ENCODE measurements at regions not wholly inside any gene's neighbourhood (a gene's known extent, or its start where the extent isn't known, plus 50 kb on each side); places are given as distances from the start of the nearest gene placed in this dataset.

GRCh38 chr6:114611696-114612095, 268.9 kb upstream of the HS3ST5 start:
- Histone ChIP-seq H3K4me3 (no peak overlapping the region), H4K20me1 (no peaks in the 10 kb centered on the region), H3K9ac (no peak overlapping the region), H3K36me3 (no peaks in the 10 kb centered on the region), H3K9me3 (no peaks in the 10 kb centered on the region), H3K27ac (no peak overlapping the region), H3K4me1 (no peaks in the 10 kb centered on the region), H3K27me3 (no peaks in the 10 kb centered on the region), H3K4me2 (no peak overlapping the region)
- TF ChIP-seq Cebpa-rat (IDR thresholded peaks at IDR 0.05): no peak

DNA sequence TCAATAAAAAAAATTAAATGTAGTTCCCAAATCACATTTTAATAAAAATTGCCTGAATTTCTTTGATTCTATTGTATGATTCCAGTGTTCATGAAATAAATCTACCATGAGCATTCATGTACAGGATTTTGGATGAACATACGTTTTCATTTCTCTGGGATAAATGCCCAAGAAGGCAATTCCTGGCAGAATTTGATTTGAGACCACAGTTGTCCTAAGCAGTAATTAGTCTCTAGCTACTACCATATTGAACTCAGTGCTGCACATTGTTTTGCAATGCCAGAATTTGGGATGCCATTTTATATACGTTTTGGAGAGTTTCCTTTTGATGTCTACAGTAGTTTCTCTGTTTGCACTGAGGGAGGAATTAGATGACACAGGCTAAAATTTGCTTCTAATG, 265.3 kb upstream of the HS3ST5 start:
- no peaks in the 10 kb centered on the region for H4K20me1 ChIP-seq
- H3K36me3 ChIP-seq: no peaks in the 10 kb centered on the region

GRCh38 chr6:114605656-114606055, 262.8 kb upstream of the HS3ST5 start:
- no peaks in the 10 kb centered on the region for H3K4me1 ChIP-seq
- no peaks in the 10 kb centered on the region for H3K27me3 ChIP-seq
- no peaks in the 10 kb centered on the region for H3K9me3 ChIP-seq
- no peak overlapping the region for H3K4me3 ChIP-seq
- no peak for TF ChIP-seq Cebpa-rat (IDR thresholded peaks at IDR 0.05)
- H3K36me3 ChIP-seq: no peaks in the 10 kb centered on the region
- no peak overlapping the region for H3K4me2 ChIP-seq
- H4K20me1 ChIP-seq: no peaks in the 10 kb centered on the region
- H3K27ac ChIP-seq: no peak overlapping the region
- H3K9ac ChIP-seq: no peak overlapping the region

More for the DNA sequence above, 265.3 kb upstream of the HS3ST5 start:
- Histone ChIP-seq H3K4me3 (no peak overlapping the region), H3K27me3 (no peaks in the 10 kb centered on the region), H3K9me3 (no peaks in the 10 kb centered on the region), H3K4me1 (no peaks in the 10 kb centered on the region), H3K27ac (no peak overlapping the region), H3K4me2 (no peak overlapping the region), H3K9ac (no peak overlapping the region)
- no peak for TF ChIP-seq Cebpa-rat (IDR thresholded peaks at IDR 0.05)

DNA sequence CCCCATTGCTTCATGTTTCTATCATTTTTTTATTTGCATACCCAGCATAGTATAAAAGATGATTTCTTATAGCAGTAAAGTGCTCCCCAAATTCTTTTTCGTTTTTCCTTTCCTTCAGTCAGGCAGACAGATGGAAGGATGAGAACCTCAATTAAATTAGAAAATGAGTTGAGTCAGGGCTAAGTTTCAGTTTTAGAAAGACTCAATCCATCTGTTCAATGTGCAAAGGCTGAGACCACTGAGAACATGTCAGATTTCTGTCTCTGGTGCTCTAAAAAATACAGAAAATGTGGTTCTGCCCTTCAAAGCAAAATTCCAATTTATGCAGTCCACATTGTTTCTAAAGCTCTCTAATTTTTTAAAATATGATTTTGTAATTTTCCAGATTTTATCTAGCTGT, 257.6 kb upstream of the HS3ST5 start:
- H3K27ac ChIP-seq: no peak overlapping the region
- H3K4me2 ChIP-seq: no peak overlapping the region
- no peak for TF ChIP-seq Cebpa-rat (IDR thresholded peaks at IDR 0.05)
- no peaks in the 10 kb centered on the region for H3K36me3 ChIP-seq
- H3K4me1 ChIP-seq: peaks cover 8% of the 10 kb centered on the region; the same call in 1 of the 2 replicates
- no peaks in the 10 kb centered on the region for H3K27me3 ChIP-seq
- H3K4me3 ChIP-seq: no peak overlapping the region
- H3K9me3 ChIP-seq: no peaks in the 10 kb centered on the region
- H3K9ac ChIP-seq: no peak overlapping the region
- no peaks in the 10 kb centered on the region for H4K20me1 ChIP-seq

DNA sequence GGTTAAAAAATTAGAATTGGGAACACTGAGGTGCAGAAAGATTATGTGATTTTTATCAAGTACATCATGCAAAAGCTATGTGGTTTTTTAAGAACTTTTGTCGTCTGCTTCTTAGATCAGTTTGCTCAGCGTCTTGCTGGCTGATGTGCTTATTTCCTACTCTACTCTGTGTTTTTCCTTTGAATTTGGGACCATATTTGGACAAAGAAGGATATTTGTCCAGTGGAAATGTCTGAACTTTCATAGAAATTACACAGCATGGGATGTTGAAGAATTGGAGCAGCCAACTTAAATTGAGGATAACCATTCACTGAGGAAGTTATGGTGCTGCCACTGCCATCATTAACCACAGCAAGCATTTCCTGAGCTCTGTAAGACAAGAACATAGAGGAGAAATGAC, 252.8 kb upstream of the HS3ST5 start:
- no peaks in the 10 kb centered on the region for H4K20me1 ChIP-seq
- TF ChIP-seq Cebpa-rat (IDR thresholded peaks at IDR 0.05): no peak
- no peak overlapping the region for H3K27ac ChIP-seq
- H3K4me1 ChIP-seq: peaks cover 34% of the 10 kb centered on the region
- no peaks in the 10 kb centered on the region for H3K36me3 ChIP-seq
- H3K9me3 ChIP-seq: no peaks in the 10 kb centered on the region; the same call in 1 of the 2 replicates
- H3K4me2 ChIP-seq: 0 out of 2 replicates have a peak overlapping the region, but pooled peaks have one; percentile 5
- no peak overlapping the region for H3K9ac ChIP-seq
- no peaks in the 10 kb centered on the region for H3K27me3 ChIP-seq
- no peak overlapping the region for H3K4me3 ChIP-seq

- Histone ChIP-seq H3K4me1 (peaks cover 38% of the 10 kb centered on the region), H3K36me3 (no peaks in the 10 kb centered on the region), H3K9ac (no peak overlapping the region), H3K4me3 (no peak overlapping the region), H3K4me2 (no peak overlapping the region), H3K27me3 (no peaks in the 10 kb centered on the region), H3K9me3 (no peaks in the 10 kb centered on the region; the same call in 1 of the 2 replicates), H3K27ac (no peak overlapping the region), H4K20me1 (no peaks in the 10 kb centered on the region)
- TF ChIP-seq Cebpa-rat (IDR thresholded peaks at IDR 0.05): no peak
Measured at GRCh38 chr6:114595186-114595585, 252.4 kb upstream of the HS3ST5 start.

DNA sequence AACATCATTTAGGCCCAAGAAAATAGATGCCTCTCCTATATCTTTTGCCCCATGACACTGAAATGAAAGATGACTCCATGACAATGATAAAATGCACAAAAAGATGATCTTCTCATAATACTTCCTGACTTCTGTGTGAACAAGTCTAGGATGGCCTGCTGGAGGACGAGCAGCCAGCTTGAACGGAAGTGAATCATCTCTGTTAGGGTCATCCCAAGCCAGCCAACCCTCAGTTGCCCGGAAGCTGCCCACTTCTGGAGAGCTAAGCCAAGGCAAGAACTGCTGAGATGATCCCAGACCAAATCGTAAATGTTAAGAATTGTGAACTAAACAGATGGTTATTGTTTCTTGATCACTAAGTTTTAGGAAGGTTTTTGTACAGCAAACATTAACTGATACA, 249.7 kb upstream of the HS3ST5 start:
- H3K4me3 ChIP-seq: no peak overlapping the region
- no peak overlapping the region for H3K27ac ChIP-seq
- TF ChIP-seq Cebpa-rat (IDR thresholded peaks at IDR 0.05): no peak
- H3K9me3 ChIP-seq: no peaks in the 10 kb centered on the region; the same call in 1 of the 2 replicates
- peak overlapping the region; percentile 59; the same call in 1 of the 2 replicates for H3K4me2 ChIP-seq
- H4K20me1 ChIP-seq: no peaks in the 10 kb centered on the region
- peaks cover 62% of the 10 kb centered on the region for H3K4me1 ChIP-seq
- H3K27me3 ChIP-seq: no peaks in the 10 kb centered on the region
- H3K9ac ChIP-seq: no peak overlapping the region
- H3K36me3 ChIP-seq: no peaks in the 10 kb centered on the region

- H3K9ac ChIP-seq: no peak overlapping the region
- H3K27ac ChIP-seq: peak overlapping the region; percentile 45; the same call in 1 of the 2 replicates
- no peaks in the 10 kb centered on the region for H4K20me1 ChIP-seq
- no peaks in the 10 kb centered on the region for H3K9me3 ChIP-seq
- no peak for TF ChIP-seq Cebpa-rat (IDR thresholded peaks at IDR 0.05)
- H3K4me2 ChIP-seq: peak overlapping the region; percentile 59
- H3K27me3 ChIP-seq: no peaks in the 10 kb centered on the region
- no peak overlapping the region for H3K4me3 ChIP-seq
- no peaks in the 10 kb centered on the region for H3K36me3 ChIP-seq
- H3K4me1 ChIP-seq: peaks cover 54% of the 10 kb centered on the region
Measured at GRCh38 chr6:114588726-114589125, 245.9 kb upstream of the HS3ST5 start.

DNA sequence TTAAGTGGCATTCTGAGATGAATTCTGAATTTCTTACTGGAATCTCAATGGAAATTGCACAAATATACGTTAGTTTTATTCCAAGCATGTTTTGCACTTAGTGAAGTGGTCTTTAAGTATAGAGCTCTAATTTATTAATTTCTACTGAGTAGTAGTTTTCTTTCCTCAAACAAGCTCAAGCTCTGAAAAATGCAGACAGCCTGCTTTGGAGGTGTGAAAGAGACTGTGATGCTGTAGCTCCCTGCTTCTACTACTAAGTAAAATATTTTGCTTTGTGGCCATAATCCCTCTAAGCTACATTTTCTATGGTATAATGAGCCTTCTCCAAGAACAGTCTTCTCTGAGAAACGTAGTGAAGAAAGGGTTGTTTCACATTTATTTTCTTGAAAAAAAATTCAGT, 243.5 kb upstream of the HS3ST5 start:
- Histone ChIP-seq H3K27ac (no peak overlapping the region), H3K27me3 (no peaks in the 10 kb centered on the region), H3K9ac (no peak overlapping the region), H3K9me3 (peaks cover 23% of the 10 kb centered on the region), H4K20me1 (no peaks in the 10 kb centered on the region), H3K4me2 (no peak overlapping the region), H3K36me3 (no peaks in the 10 kb centered on the region), H3K4me3 (no peak overlapping the region), H3K4me1 (peaks cover 39% of the 10 kb centered on the region)
- TF ChIP-seq Cebpa-rat (IDR thresholded peaks at IDR 0.05): no peak

- no peaks in the 10 kb centered on the region for H4K20me1 ChIP-seq
- TF ChIP-seq Cebpa-rat (IDR thresholded peaks at IDR 0.05): no peak
- H3K27me3 ChIP-seq: no peaks in the 10 kb centered on the region
- H3K4me3 ChIP-seq: no peak overlapping the region
- peaks cover 21% of the 10 kb centered on the region for H3K4me1 ChIP-seq
- H3K36me3 ChIP-seq: no peaks in the 10 kb centered on the region
- H3K9me3 ChIP-seq: peaks cover 23% of the 10 kb centered on the region
- H3K9ac ChIP-seq: no peak overlapping the region; the same call in 1 of the 2 replicates
- peak overlapping the region; percentile 75 for H3K4me2 ChIP-seq
- H3K27ac ChIP-seq: peak overlapping the region; percentile 54; the same call in 1 of the 2 replicates
Measured at GRCh38 chr6:114581293-114581692, 238.5 kb upstream of the HS3ST5 start.

GRCh38 chr6:114580882-114581281, 238.1 kb upstream of the HS3ST5 start:
- peaks cover 23% of the 10 kb centered on the region for H3K9me3 ChIP-seq
- H3K4me2 ChIP-seq: peak overlapping the region; percentile 75
- H3K27me3 ChIP-seq: no peaks in the 10 kb centered on the region
- peaks cover 21% of the 10 kb centered on the region for H3K4me1 ChIP-seq
- no peaks in the 10 kb centered on the region for H3K36me3 ChIP-seq
- TF ChIP-seq Cebpa-rat (IDR thresholded peaks at IDR 0.05): no peak
- peak overlapping the region; percentile 54; the same call in 1 of the 2 replicates for H3K27ac ChIP-seq
- no peak overlapping the region for H3K4me3 ChIP-seq
- no peak overlapping the region; the same call in 1 of the 2 replicates for H3K9ac ChIP-seq
- H4K20me1 ChIP-seq: no peaks in the 10 kb centered on the region

All from BLaER1 (cell line).